ENCODE measurements at regions not wholly inside any gene's neighbourhood (a gene's known extent, or its start where the extent isn't known, plus 50 kb on each side); places are given as distances from the start of the nearest gene placed in this dataset.

- no peak overlapping the region for H3K9ac ChIP-seq (ENCODE audit: low read length)
- no peak overlapping the region for H4K8ac ChIP-seq (ENCODE audit: low read depth, low read length)
- no peak overlapping the region for H2BK12ac ChIP-seq (ENCODE audit: low read length)
- no peaks in the 10 kb centered on the region for H3K36me3 ChIP-seq (ENCODE audit: control insufficient read depth in 1 of 2, insufficient read depth in 2 of 2, low read length in 2 of 2)
- no peaks in the 10 kb centered on the region for H3K27me3 ChIP-seq (ENCODE audit: insufficient read depth, low read length)
- H3K4ac ChIP-seq (ENCODE audit: low read depth, low read length), result no peak overlapping the region
- no peaks in the 10 kb centered on the region for H3K4me1 ChIP-seq (ENCODE audit: control insufficient read depth in 1 of 2, insufficient read depth in 2 of 2, low read length in 2 of 2)
- no peak overlapping the region for H3K4me2 ChIP-seq (ENCODE audit: low read length)
- H3K79me1 ChIP-seq (ENCODE audit: low read length), result no peaks in the 10 kb centered on the region
- no CpG with 5 or more reads among the region's 6 CpGs for WGBS (ENCODE audit: extremely low coverage, insufficient coverage, insufficient read length)
- no peak overlapping the region for H2AK5ac ChIP-seq (ENCODE audit: low read length)
- no peak overlapping the region for H3K14ac ChIP-seq (ENCODE audit: low read length)
- H3K23ac ChIP-seq (ENCODE audit: low read length), result no peak overlapping the region
- H3K9me3 ChIP-seq (ENCODE audit: insufficient read depth, low read depth, low read length), result no peaks in the 10 kb centered on the region
- H3K4me3 ChIP-seq (ENCODE audit: low read depth, low read length), result no peak overlapping the region
- no peak overlapping the region for H2BK120ac ChIP-seq (ENCODE audit: insufficient read depth, low read length, poor library complexity)
- H4K91ac ChIP-seq (ENCODE audit: low read depth, low read length), result no peak overlapping the region
- H4K12ac ChIP-seq (ENCODE audit: low read depth, low read length), result no peak overlapping the region
- DNase-seq, result no peak
- H3K79me2 ChIP-seq (ENCODE audit: control insufficient read depth, insufficient read depth, low read length, poor library complexity), result no peaks in the 10 kb centered on the region
- no peak overlapping the region for H2BK5ac ChIP-seq (ENCODE audit: low read depth, low read length, poor library complexity)
- no peak overlapping the region for H3K18ac ChIP-seq (ENCODE audit: low read length)
- H3K27ac ChIP-seq (ENCODE audit: low read depth, low read length), result no peak overlapping the region
- no peak overlapping the region for H2AFZ ChIP-seq (ENCODE audit: insufficient read depth, low read length, poor library complexity)
These were observed 56.2 kb upstream of the CCDC85A start for GRCh38 chr2:56127463-56128152.

GRCh38 chr2:56128235-56128634, 55.6 kb upstream of the CCDC85A start:
- Histone ChIP-seq H3K36me3 (ENCODE audit: control insufficient read depth in 1 of 2, insufficient read depth in 2 of 2, low read length in 2 of 2) (no peaks in the 10 kb centered on the region), H3K79me1 (ENCODE audit: low read length) (no peaks in the 10 kb centered on the region), H2BK12ac (ENCODE audit: low read length) (no peak overlapping the region), H3K27me3 (ENCODE audit: insufficient read depth, low read length) (no peaks in the 10 kb centered on the region), H3K18ac (ENCODE audit: low read length) (no peak overlapping the region), H3K27ac (ENCODE audit: low read depth, low read length) (no peak overlapping the region), H4K91ac (ENCODE audit: low read depth, low read length) (no peak overlapping the region), H3K4ac (ENCODE audit: low read depth, low read length) (no peak overlapping the region), H3K23ac (ENCODE audit: low read length) (no peak overlapping the region), H2BK120ac (ENCODE audit: insufficient read depth, low read length, poor library complexity) (no peak overlapping the region), H3K14ac (ENCODE audit: low read length) (no peak overlapping the region), H4K12ac (ENCODE audit: low read depth, low read length) (no peak overlapping the region), H3K79me2 (ENCODE audit: control insufficient read depth, insufficient read depth, low read length, poor library complexity) (no peaks in the 10 kb centered on the region), H3K9ac (ENCODE audit: low read length) (no peak overlapping the region), H2AFZ (ENCODE audit: insufficient read depth, low read length, poor library complexity) (no peak overlapping the region), H3K4me3 (ENCODE audit: low read depth, low read length) (no peak overlapping the region), H4K8ac (ENCODE audit: low read depth, low read length) (no peak overlapping the region), H2AK5ac (ENCODE audit: low read length) (no peak overlapping the region), H3K4me1 (ENCODE audit: control insufficient read depth in 1 of 2, insufficient read depth in 2 of 2, low read length in 2 of 2) (no peaks in the 10 kb centered on the region), H2BK5ac (ENCODE audit: low read depth, low read length, poor library complexity) (no peak overlapping the region), H3K4me2 (ENCODE audit: low read length) (no peak overlapping the region), H3K9me3 (ENCODE audit: insufficient read depth, low read depth, low read length) (no peaks in the 10 kb centered on the region)
- peak; percentile 5 to 41 for DNase-seq
- WGBS (ENCODE audit: extremely low coverage, insufficient coverage, insufficient read length), result no CpG with 5 or more reads among the region's 3 CpGs

GRCh38 chr2:56130463-56131070, 53.2 kb upstream of the CCDC85A start:
- Histone ChIP-seq H4K12ac (ENCODE audit: low read depth, low read length) (no peak overlapping the region), H3K18ac (ENCODE audit: low read length) (no peak overlapping the region), H2AFZ (ENCODE audit: insufficient read depth, low read length, poor library complexity) (no peak overlapping the region), H3K4me1 (ENCODE audit: control insufficient read depth in 1 of 2, insufficient read depth in 2 of 2, low read length in 2 of 2) (no peaks in the 10 kb centered on the region), H3K14ac (ENCODE audit: low read length) (no peak overlapping the region), H4K91ac (ENCODE audit: low read depth, low read length) (no peak overlapping the region), H3K27me3 (ENCODE audit: insufficient read depth, low read length) (no peaks in the 10 kb centered on the region), H3K4me2 (ENCODE audit: low read length) (no peak overlapping the region), H4K8ac (ENCODE audit: low read depth, low read length) (no peak overlapping the region), H3K79me2 (ENCODE audit: control insufficient read depth, insufficient read depth, low read length, poor library complexity) (no peaks in the 10 kb centered on the region), H2AK5ac (ENCODE audit: low read length) (no peak overlapping the region), H3K9ac (ENCODE audit: low read length) (no peak overlapping the region), H3K23ac (ENCODE audit: low read length) (no peak overlapping the region), H3K4me3 (ENCODE audit: low read depth, low read length) (no peak overlapping the region), H3K4ac (ENCODE audit: low read depth, low read length) (no peak overlapping the region), H2BK5ac (ENCODE audit: low read depth, low read length, poor library complexity) (no peak overlapping the region), H3K27ac (ENCODE audit: low read depth, low read length) (no peak overlapping the region), H3K79me1 (ENCODE audit: low read length) (no peaks in the 10 kb centered on the region), H2BK12ac (ENCODE audit: low read length) (no peak overlapping the region), H3K36me3 (ENCODE audit: control insufficient read depth in 1 of 2, insufficient read depth in 2 of 2, low read length in 2 of 2) (no peaks in the 10 kb centered on the region), H2BK120ac (ENCODE audit: insufficient read depth, low read length, poor library complexity) (no peak overlapping the region), H3K9me3 (ENCODE audit: insufficient read depth, low read depth, low read length) (no peaks in the 10 kb centered on the region)
- WGBS (ENCODE audit: extremely low coverage, insufficient coverage, insufficient read length), result no CpG with 5 or more reads among the region's 5 CpGs
- peak in 1 of 2 donors; percentile 46 for DNase-seq

- Histone ChIP-seq H3K4ac (ENCODE audit: low read depth, low read length) (no peak overlapping the region), H3K9ac (ENCODE audit: low read length) (no peak overlapping the region), H2AK5ac (ENCODE audit: low read length) (no peak overlapping the region), H3K9me3 (ENCODE audit: insufficient read depth, low read depth, low read length) (no peaks in the 10 kb centered on the region), H3K4me2 (ENCODE audit: low read length) (no peak overlapping the region), H3K4me3 (ENCODE audit: low read depth, low read length) (no peak overlapping the region), H3K79me1 (ENCODE audit: low read length) (no peaks in the 10 kb centered on the region), H3K27me3 (ENCODE audit: insufficient read depth, low read length) (no peaks in the 10 kb centered on the region), H3K14ac (ENCODE audit: low read length) (no peak overlapping the region), H2AFZ (ENCODE audit: insufficient read depth, low read length, poor library complexity) (no peak overlapping the region), H3K23ac (ENCODE audit: low read length) (no peak overlapping the region), H4K91ac (ENCODE audit: low read depth, low read length) (no peak overlapping the region), H4K12ac (ENCODE audit: low read depth, low read length) (no peak overlapping the region), H2BK120ac (ENCODE audit: insufficient read depth, low read length, poor library complexity) (no peak overlapping the region), H3K18ac (ENCODE audit: low read length) (no peak overlapping the region), H3K4me1 (ENCODE audit: control insufficient read depth in 1 of 2, insufficient read depth in 2 of 2, low read length in 2 of 2) (no peaks in the 10 kb centered on the region), H3K27ac (ENCODE audit: low read depth, low read length) (no peak overlapping the region), H2BK5ac (ENCODE audit: low read depth, low read length, poor library complexity) (no peak overlapping the region), H3K36me3 (ENCODE audit: control insufficient read depth in 1 of 2, insufficient read depth in 2 of 2, low read length in 2 of 2) (no peaks in the 10 kb centered on the region), H4K8ac (ENCODE audit: low read depth, low read length) (no peak overlapping the region), H2BK12ac (ENCODE audit: low read length) (no peak overlapping the region), H3K79me2 (ENCODE audit: control insufficient read depth, insufficient read depth, low read length, poor library complexity) (no peaks in the 10 kb centered on the region)
- peak in 1 of 2 donors; percentile 63 for DNase-seq
- WGBS (ENCODE audit: extremely low coverage, insufficient coverage, insufficient read length), result no CpG with 5 or more reads among the region's 1 CpG
These were observed 51.7 kb upstream of the CCDC85A start for GRCh38 chr2:56132138-56132537.
